Spinal cord (tissue), 9 donors: ENCODE measurements at regions not wholly inside any gene's neighbourhood (a gene's known extent, or its start where the extent isn't known, plus 50 kb on each side); places are given as distances from the start of the nearest gene placed in this dataset.
A peak's percentile ranks its signal among the peaks of the same experiment; 100 is the strongest.

Experiments
- DNase-seq, 6 donors: peaks; one replicate each; pipeline versions ENCODE4 v3.0.0 to v3.0.0-alpha.2; 2013 to 2015; ENCODE audit warnings: low spot score in 6 of 6, low read depth in 4 of 6
- H3K27ac ChIP-seq: one replicate; pipeline ENCODE4 v1.5.1; 2013; ENCODE audit warnings: low read depth, low read length, control low read depth
- H3K27me3 ChIP-seq: one replicate; pipeline ENCODE4 v1.6.1; 2013; ENCODE audit warnings: low read length; ENCODE audit not compliant: control insufficient read depth, insufficient read depth
- H3K36me3 ChIP-seq: one replicate; pipeline ENCODE4 v1.6.1; 2013; ENCODE audit warnings: low read length; ENCODE audit not compliant: control insufficient read depth, insufficient read depth
- H3K4me1 ChIP-seq: one replicate; pipeline ENCODE4 v1.6.1; 2013; ENCODE audit warnings: low read length; ENCODE audit not compliant: control insufficient read depth, insufficient read depth
- H3K4me3 ChIP-seq: one replicate; pipeline ENCODE4 v1.5.1; 2013; ENCODE audit warnings: low read depth, low read length, control low read depth
- H3K9me3 ChIP-seq: one replicate; pipeline ENCODE4 v1.6.1; 2013; ENCODE audit warnings: low read length; ENCODE audit not compliant: control insufficient read depth, insufficient read depth
- WGBS: methylation state at CpG from one replicate; pipeline ENCODE4 v1.1.5; 2013; ENCODE audit warnings: missing lambda C conversion rate; ENCODE audit not compliant: insufficient coverage; 5-methylcytosine and 5-hydroxymethylcytosine counted together
- donor health status: healthy.

DNA sequence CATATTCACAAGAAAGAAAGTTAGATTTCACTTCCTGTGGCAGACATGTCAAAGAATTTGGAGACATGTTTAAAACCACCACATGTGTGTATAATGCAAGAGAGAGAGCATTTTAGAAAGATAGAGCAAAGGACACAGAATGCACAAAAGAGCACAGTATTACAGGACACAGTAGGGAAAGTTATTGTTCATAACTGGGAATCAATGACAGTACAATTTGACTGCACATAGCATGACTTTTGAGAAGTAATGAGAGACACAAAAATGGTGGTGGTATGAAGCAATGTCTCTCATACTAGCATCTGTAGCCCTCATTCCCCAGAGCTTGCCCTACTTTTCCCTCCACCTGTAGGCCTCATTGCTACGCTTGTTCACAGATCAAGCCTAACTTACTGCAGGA, 499.2 kb downstream of the PTPRC start:
- Histone ChIP-seq H3K36me3 (no peaks in the 10 kb centered on the region), H3K4me1 (no peaks in the 10 kb centered on the region), H3K9me3 (no peaks in the 10 kb centered on the region), H3K27ac (no peak overlapping the region), H3K27me3 (no peaks in the 10 kb centered on the region), H3K4me3 (no peak overlapping the region)
- WGBS: no CpG with 5 or more reads among the region's 1 CpG
- no peak for DNase-seq

DNA sequence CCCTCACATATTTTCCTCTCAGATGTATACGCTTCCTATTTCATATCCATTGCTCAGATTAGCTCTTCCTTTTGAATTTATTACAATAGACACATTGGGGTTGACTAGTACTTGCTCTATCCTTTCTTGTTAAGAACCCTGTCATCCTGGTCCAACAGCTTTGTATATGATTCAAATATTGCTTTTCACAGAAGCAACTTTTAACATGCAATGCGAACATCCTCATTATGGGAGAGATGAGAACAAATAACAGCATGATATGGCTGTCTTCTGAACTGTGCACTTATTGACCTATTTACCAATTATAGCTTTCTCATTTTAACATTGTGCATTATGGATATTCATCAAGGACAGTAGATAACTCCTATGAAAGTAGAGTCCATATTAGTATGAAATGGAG, 510.8 kb downstream of the PTPRC start:
- Histone ChIP-seq H3K27me3 (no peaks in the 10 kb centered on the region), H3K9me3 (no peaks in the 10 kb centered on the region), H3K36me3 (no peaks in the 10 kb centered on the region), H3K27ac (no peak overlapping the region), H3K4me1 (no peaks in the 10 kb centered on the region), H3K4me3 (no peak overlapping the region)
- WGBS: no CpG with 5 or more reads among the region's 2 CpGs
- DNase-seq: no peak

DNA sequence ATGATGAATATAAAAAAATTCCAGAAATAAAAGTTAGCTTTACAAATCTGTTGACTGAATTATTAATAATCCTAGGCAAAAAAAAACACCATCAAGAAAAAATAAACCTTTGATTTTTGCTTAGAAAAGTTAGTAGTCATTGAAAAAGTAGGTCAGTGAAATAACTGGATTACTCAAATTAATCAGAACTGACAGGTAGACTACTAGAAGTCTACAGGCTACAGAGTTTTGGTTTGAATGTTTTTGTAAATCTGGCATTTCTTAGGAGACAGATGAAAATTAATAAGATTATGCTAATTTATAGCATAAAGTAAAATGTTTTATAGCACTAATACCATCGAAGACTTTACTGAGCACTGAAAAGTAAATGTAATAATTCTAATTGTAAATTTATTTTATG, 511.9 kb downstream of the PTPRC start:
- Histone ChIP-seq H3K4me3 (no peak overlapping the region), H3K27me3 (no peaks in the 10 kb centered on the region)

DNA sequence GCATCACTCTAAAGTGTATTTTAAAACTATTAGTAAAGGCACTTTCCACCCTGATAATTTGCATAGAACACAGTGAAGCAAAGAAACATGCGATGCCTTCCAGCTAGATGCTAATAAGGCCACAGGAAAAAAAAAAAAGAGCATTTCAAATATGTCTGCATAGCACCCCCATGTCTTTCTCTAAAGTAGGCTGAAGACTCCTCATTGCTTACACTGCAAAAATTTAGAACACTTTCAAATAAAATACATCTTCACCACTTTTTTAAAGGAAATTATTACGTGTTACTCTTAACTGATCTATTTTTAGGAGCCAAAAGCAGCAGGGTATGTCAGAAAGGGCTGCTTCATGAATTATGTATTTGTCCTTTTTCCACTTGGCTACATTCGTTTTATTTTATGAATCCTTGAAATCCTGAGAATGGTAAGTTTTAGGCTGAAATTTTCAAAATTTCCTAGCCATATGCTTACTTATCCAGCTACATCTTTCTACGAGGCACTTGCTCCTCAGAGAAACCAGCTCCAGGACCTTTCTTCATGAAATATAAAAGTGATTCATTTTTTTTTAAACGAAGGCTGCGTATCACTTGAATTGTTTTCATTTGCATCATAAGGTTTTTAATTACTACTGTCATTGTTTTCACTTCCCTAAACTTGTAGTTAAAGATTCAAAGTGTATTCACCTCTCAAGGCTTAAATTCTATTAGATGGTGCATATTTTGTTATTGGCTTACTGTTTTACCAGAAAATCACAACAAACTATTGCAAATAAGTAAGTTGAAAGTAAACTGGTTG, 513.0 kb downstream of the PTPRC start:
- peak in 1 of 6 donors; percentile 19 for DNase-seq
- H3K9me3 ChIP-seq: no peaks in the 10 kb centered on the region
- H3K27me3 ChIP-seq: no peaks in the 10 kb centered on the region
- H3K4me3 ChIP-seq: no peak overlapping the region
- no peak overlapping the region for H3K27ac ChIP-seq
- no peaks in the 10 kb centered on the region for H3K36me3 ChIP-seq
- no CpG with 5 or more reads among the region's 6 CpGs for WGBS
- H3K4me1 ChIP-seq: no peaks in the 10 kb centered on the region

More for the DNA sequence above, 511.9 kb downstream of the PTPRC start:
- no peaks in the 10 kb centered on the region for H3K9me3 ChIP-seq
- H3K36me3 ChIP-seq: no peaks in the 10 kb centered on the region
- no peaks in the 10 kb centered on the region for H3K4me1 ChIP-seq
- DNase-seq: no peak
- H3K27ac ChIP-seq: no peak overlapping the region
- WGBS: no CpG with 5 or more reads among the region's 1 CpG

DNA sequence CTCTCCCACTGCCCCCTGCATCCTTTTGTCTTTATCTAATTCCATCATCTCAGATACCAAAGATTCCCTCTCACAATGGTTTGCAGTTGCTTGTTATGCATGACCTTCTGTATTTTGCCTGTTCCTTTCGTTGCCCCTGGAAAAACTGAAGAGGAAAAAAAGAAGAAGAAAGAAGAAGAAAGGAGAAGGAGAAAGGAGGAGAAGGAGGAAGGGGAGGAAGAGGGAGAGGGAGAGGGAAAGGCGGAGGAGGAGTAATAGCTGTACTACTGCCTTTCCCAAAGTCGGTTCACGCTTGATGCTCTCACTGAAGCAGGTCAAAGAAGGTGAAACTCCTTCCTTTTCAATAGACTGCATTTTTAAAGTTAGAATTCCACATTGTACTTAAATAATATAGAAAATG, 513.8 kb downstream of the PTPRC start:
- no peaks in the 10 kb centered on the region for H3K27me3 ChIP-seq
- WGBS: 52% methylated on average over 2 of the region's 4 CpGs
- no peaks in the 10 kb centered on the region for H3K9me3 ChIP-seq
- no peak for DNase-seq
- H3K4me1 ChIP-seq: no peaks in the 10 kb centered on the region
- no peaks in the 10 kb centered on the region for H3K36me3 ChIP-seq
- H3K27ac ChIP-seq: no peak overlapping the region
- H3K4me3 ChIP-seq: no peak overlapping the region

DNA sequence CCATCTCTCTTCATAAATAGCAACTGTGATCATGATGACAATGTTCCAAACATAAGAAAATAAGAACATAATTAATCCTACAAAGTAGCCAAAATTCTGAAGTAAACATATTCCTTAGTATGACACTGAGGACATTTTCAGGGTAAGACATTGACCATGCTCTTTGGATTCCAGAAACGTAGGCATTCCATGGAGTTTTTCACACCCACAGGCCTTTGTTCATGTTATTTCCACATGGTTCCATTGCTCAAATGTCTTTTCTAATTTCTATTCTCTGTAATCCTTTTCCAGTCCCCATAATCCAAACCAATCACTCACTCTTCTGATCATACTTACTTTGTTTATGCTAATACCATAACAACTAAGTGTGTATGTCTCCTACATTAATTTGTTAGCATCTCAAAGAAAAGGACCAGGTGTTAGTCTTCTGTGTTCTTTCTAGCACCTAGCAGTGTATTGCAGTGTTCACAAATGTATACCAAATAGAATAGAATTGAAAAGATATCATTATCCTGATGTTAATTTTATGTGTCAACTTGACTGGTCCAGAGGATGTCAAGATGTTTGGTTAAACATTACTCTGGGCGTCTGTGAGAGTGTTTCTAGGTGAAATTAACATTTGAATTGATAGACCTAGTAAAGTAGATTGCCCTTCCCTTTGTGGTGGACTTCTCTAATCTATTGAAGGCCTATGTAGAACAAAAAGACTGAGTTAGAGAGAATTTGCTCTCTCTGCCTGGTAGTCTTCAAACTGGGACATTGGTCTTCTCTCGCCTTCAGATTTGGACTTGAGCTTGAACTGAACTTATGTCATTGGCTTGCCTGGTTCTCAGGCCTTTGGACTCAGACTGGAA, 516.6 kb downstream of the PTPRC start:
- no peak for DNase-seq
- WGBS: 58% methylated on average over 2 of the region's 3 CpGs
- no peaks in the 10 kb centered on the region for H3K9me3 ChIP-seq
- no peak overlapping the region for H3K27ac ChIP-seq
- no peak overlapping the region for H3K4me3 ChIP-seq
- no peaks in the 10 kb centered on the region for H3K27me3 ChIP-seq
- H3K36me3 ChIP-seq: no peaks in the 10 kb centered on the region
- H3K4me1 ChIP-seq: no peaks in the 10 kb centered on the region

DNA sequence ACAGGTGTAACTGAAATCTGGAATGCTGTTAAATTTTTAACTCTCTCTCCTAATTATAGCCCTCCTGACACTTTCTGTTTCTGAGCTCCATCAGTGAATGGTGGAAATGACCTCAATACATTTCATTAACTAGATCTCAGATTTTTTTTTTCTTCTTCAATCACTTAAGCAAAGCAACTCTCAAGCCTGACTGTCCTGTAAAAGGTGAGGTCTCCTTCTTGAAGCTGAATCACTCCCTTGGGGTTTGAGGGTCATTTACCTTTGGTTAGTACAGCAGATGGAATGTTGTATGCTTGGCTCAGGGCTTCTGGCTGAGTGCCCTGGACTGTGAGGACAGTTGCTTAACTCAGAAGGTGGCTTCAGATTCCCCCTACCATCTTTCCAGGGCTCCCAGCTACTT, 518.7 kb downstream of the PTPRC start:
- no peaks in the 10 kb centered on the region for H3K27me3 ChIP-seq
- no peak overlapping the region for H3K27ac ChIP-seq
- no peak overlapping the region for H3K4me3 ChIP-seq
- no peak for DNase-seq
- H3K36me3 ChIP-seq: no peaks in the 10 kb centered on the region
- H3K4me1 ChIP-seq: no peaks in the 10 kb centered on the region
- H3K9me3 ChIP-seq: no peaks in the 10 kb centered on the region

DNA sequence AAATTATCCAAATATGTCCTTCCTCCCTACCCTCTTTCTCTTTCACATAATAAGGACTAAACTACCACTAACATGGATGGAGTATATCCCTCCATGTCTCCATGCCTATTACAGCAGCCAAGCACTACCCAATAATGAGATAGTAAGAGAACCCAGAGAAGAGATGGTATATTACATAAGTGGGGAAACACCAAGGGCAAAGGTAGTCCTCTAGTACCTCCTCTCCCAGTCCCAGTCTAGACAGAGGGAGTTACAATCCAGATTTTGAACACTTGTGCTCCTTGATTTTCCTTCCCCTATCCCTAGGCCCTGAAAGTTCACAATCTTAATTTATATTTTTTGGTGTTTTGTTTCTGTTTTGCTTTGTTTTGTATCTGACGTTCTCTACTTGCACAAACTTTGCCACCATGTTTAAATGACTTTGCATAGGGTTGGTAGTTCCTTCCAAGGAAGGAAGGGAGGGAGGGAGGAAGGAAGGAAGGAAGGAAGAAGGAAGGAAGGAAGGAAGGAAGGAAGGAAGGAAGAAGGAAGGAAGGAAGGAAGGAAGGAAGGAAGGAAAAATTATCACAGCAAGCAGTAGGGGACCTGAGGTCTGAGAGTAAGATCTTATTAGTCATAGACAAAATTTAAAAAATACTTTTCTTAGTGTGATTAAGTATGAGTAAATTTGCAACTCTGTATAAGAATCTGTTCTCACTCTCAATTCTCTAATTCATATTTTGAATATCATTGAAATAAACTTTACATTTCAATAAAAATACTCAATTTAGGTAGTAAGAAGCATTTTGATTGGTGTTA, 521.9 kb downstream of the PTPRC start:
- Histone ChIP-seq H3K36me3 (no peaks in the 10 kb centered on the region), H3K4me3 (no peak overlapping the region), H3K9me3 (no peaks in the 10 kb centered on the region), H3K27me3 (no peaks in the 10 kb centered on the region), H3K4me1 (no peaks in the 10 kb centered on the region), H3K27ac (no peak overlapping the region)
- DNase-seq: no peak
- WGBS: no CpG with 5 or more reads among the region's 1 CpG

DNA sequence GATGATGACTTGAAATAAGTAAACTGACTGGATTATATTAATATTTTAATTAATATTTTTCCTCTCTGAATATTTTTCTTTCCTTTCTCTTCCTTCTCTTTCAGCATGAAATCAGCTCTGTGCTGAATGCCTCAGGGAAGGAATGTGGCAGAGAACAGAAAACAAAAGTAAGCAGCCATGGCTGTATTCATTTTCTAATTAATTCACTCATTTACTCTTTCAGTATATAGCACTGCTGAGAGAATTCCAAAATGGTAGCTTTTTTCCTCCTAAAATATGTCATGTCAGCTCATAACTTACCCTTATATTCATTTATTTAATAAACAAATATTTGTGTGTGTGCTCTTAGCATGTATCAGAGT, 522.5 kb downstream of the PTPRC start:
- no peak for DNase-seq
- Histone ChIP-seq H3K4me3 (no peak overlapping the region), H3K9me3 (no peaks in the 10 kb centered on the region), H3K27ac (no peak overlapping the region), H3K36me3 (no peaks in the 10 kb centered on the region), H3K4me1 (no peaks in the 10 kb centered on the region), H3K27me3 (no peaks in the 10 kb centered on the region)
